ENCODE measurements at regions not wholly inside any gene's neighbourhood (a gene's known extent, or its start where the extent isn't known, plus 50 kb on each side); places are given as distances from the start of the nearest gene placed in this dataset.

DNA sequence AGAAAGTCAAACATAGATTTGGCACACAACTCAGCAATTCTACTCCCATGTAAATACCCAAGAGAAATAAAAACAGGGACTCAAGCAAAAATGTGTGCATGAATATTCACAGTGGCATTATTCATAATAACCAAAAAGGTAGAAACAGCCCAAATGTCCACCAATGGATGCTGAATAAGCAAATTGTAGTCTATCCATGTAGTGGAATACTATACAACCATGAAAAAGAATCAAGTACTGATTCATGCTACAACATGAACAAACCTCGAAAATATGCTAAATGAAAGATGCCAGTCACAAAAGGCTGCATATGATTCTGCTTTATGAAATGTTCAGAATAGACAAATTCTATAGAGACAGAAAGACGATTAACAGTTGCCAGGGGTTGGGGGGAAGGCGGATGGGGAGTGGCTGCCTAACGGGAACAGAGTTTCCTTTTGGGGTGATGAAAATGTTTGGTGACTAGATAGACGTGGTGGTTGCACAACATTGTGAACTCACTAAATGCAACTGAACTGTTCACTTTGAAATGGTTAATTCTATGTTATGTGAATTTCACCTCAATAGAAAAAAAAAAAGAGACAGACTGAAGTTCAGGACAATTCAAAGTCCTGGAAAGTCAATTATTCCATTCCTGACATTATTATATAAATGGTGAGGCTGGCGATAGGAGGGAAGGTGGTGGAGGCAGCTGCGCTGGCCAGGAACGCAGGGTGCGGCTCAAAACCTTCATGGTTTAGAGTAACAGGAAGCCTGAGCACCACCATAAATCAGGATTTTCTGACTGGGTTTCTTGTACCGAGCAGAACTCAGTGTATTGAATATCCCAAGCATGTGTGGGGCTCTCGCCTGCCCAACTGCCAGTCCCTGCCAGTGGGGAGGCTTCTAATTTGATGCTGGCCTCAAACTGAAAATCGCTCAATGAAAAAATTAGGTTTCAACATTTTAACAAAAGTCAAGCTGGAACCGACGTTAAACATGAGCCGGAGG lies 300.9 kb downstream of the C16orf95 start:
- DNase-seq = no peak
- Histone ChIP-seq H3K9me3 (no peaks in the 10 kb centered on the region), H3K27ac (peak overlapping the region in 1 of 2 donors; percentile 77), H3K36me3 (no peaks in the 10 kb centered on the region), H3K4me3 (no peak overlapping the region), H3K27me3 (peaks cover 3 to 56% of the 10 kb centered on the region in 2 donors), H3K4me1 (peaks cover 0 to 4% of the 10 kb centered on the region in 2 donors)
- no peak for TF ChIP-seq CTCF (IDR thresholded peaks at IDR 0.05)
- ATAC-seq = no peak
- intact Hi-C loops (cut with DNase I) = no loop called here

- H3K36me3 ChIP-seq = no peaks in the 10 kb centered on the region
- intact Hi-C loops (cut with DNase I) = no loop called here
- no peaks in the 10 kb centered on the region for H3K9me3 ChIP-seq
- DNase-seq (no peak), ATAC-seq (no peak)
- H3K27ac ChIP-seq = no peak overlapping the region
- peaks cover 0 to 4% of the 10 kb centered on the region in 2 donors for H3K4me1 ChIP-seq
- no peak overlapping the region for H3K4me3 ChIP-seq
- H3K27me3 ChIP-seq = peaks cover 5 to 59% of the 10 kb centered on the region in 2 donors
- no peak for TF ChIP-seq CTCF (IDR thresholded peaks at IDR 0.05)
These were observed 299.7 kb downstream of the C16orf95 start for GRCh38 chr16:87017371-87018012.

DNA sequence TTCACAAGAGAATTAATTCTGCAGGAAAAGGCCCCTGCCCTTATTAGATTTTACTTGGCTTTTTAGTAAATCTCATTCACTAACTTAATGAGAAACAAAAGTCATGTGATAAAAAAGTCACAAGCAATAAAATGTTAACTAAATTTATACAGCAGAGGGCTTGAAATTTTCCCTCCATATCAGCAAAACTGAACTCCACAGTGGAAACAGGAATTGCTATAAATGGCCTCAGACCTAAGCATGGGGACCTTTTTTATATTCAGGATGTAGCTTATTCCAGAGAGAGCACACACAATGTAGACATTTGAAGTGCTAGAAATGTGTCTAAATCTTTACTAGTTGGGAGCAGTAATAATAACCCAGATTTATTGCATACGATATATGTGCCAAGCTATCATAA lies 291.5 kb downstream of the C16orf95 start:
- no peaks in the 10 kb centered on the region for H3K36me3 ChIP-seq
- ATAC-seq (no peak), DNase-seq (no peak)
- H3K27ac ChIP-seq = no peak overlapping the region
- H3K9me3 ChIP-seq = no peaks in the 10 kb centered on the region
- TF ChIP-seq CTCF (IDR thresholded peaks at IDR 0.05) = no peak
- peaks cover 4 to 31% of the 10 kb centered on the region in 2 donors for H3K27me3 ChIP-seq
- H3K4me1 ChIP-seq = no peaks in the 10 kb centered on the region
- no peak overlapping the region for H3K4me3 ChIP-seq
- intact Hi-C loops (cut with DNase I) = no loop called here

DNA sequence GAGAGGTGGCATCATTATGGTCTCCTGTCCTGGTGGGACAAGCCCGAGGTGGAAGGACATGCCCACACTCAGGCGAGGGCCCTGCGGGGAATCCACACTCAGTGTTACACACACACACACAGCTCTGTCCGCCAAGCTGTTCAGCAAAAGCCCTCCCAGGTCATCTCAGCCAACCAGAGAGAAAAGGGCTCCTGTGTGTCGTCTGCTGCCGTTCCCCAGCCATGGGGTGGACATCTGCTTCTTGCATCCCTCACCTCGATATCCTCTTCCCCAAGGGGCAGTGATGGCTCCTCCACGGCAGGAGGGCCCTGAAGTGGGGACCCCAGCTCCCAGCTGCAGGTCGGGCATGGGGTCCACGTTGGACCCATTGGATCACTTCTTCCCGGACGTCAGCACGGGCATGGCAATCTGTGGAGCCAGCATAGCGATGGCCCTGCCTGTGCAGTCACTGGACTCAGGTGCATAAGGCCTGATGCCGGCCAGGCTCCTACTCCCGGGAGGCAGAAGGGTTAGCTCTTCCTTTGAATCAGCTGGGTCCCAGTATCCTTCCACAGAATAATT lies 290.1 kb downstream of the C16orf95 start:
- DNase-seq (no peak), ATAC-seq (no peak)
- no peak overlapping the region for H3K27ac ChIP-seq
- no peaks in the 10 kb centered on the region for H3K9me3 ChIP-seq
- H3K4me1 ChIP-seq = no peaks in the 10 kb centered on the region
- peaks cover 4 to 34% of the 10 kb centered on the region in 2 donors for H3K27me3 ChIP-seq
- H3K4me3 ChIP-seq = no peak overlapping the region
- H3K36me3 ChIP-seq = no peaks in the 10 kb centered on the region
- intact Hi-C loops (cut with DNase I) = no loop called here
- no peak for TF ChIP-seq CTCF (IDR thresholded peaks at IDR 0.05)
